Ascending aorta (tissue), 2 donors: ENCODE measurements at regions not wholly inside any gene's neighbourhood (a gene's known extent, or its start where the extent isn't known, plus 50 kb on each side); places are given as distances from the start of the nearest gene placed in this dataset.

Source experiments
- DNase-seq, 2 donors: peaks; one replicate each; pipeline ENCODE4 v3.0.0-alpha.2; 2019; ENCODE audit warnings: low spot score in 2 of 2
- H3K27ac ChIP-seq, 2 donors: fragments of 200-600 bp; sonication (generic); one replicate each; pipeline ENCODE4 v1.5.1; 2016 to 2017; ENCODE audit warnings: mild to moderate bottlenecking in 1 of 2
- H3K27me3 ChIP-seq: fragments of 200-600 bp; sonication (generic); one replicate; pipeline ENCODE4 v1.5.1; 2017
- H3K36me3 ChIP-seq, 2 donors: fragments of 200-600 bp; sonication (generic); one replicate each; pipeline ENCODE4 v1.5.1; 2016
- H3K4me1 ChIP-seq, 2 donors: fragments of 200-600 bp; sonication (generic); one replicate each; pipeline ENCODE4 v1.5.1; 2016 to 2017; ENCODE audit warnings: mild to moderate bottlenecking in 1 of 2
- H3K4me3 ChIP-seq, 2 donors: fragments of 200-600 bp; sonication (generic); one replicate each; pipeline ENCODE4 v1.5.1; 2016 to 2017; ENCODE audit warnings: mild to moderate bottlenecking in 1 of 2
- H3K9me3 ChIP-seq, 2 donors: fragments of 200-600 bp; sonication (generic); one replicate each; pipeline ENCODE4 v1.5.1; 2016
- intact Hi-C: fragments of 100-400 bp; cut with DNase I; formaldehyde crosslinking; loops from one replicate; pipeline ENCODE4 v1.15.1; 2023
- TF ChIP-seq, protein P1 (sequence below), 3 experiments: fragments of 200-600 bp in 2 of 3; fragments of 450-650 bp in 1 of 3; sonication (generic) in 2 of 3; IDR thresholded peaks; one replicate each; pipeline ENCODE4 v1.5.1; 2016 to 2019; ENCODE audit warnings: antibody characterized with exemption in 3 of 3, mild to moderate bottlenecking in 1 of 3, moderate library complexity in 1 of 3

DNA sequence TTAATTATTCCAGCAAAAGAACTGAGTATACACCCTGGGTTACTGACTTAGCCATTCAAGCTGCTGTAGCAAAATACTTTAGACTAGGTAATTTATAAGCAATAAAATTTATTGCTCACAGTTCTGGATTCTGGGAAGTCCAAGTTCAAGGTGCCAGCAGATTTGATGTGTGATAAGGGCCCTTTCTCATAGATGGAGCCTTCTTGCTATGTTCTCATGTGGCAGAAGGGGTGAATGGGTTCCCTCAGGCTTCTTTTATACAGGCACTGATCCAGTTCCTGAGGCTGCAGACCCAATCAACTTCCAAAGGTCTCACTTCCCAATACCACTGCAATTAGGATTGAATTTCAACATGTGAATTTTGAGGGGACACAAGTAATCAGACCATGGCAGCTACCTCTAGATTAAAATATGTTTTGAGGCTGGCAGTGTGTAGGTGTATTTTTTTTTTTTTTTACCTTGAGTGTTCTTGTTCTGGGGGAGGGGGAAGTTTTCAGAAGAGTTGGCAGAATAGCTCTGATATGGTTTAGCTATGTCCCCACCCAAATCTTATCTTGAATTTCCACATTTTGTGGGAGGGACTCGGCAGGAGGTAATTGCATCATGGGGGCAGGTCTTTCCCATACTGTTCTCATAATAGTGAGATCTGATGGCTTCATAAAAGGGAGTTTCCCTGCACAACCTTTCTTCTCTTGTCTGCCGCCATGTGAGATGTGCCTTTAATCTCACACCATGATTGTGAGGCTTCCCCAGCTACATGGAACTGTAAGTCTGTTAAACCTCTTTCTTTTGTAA lies 178.2 kb downstream of the RASSF9 start:
- DNase-seq = no peak
- Histone ChIP-seq H3K27ac (no peak overlapping the region), H3K9me3 (peaks cover 0 to 6% of the 10 kb centered on the region in 2 donors), H3K4me3 (no peak overlapping the region), H3K36me3 (no peaks in the 10 kb centered on the region), H3K27me3 (no peaks in the 10 kb centered on the region), H3K4me1 (no peaks in the 10 kb centered on the region)
- TF ChIP-seq, protein P1, sequence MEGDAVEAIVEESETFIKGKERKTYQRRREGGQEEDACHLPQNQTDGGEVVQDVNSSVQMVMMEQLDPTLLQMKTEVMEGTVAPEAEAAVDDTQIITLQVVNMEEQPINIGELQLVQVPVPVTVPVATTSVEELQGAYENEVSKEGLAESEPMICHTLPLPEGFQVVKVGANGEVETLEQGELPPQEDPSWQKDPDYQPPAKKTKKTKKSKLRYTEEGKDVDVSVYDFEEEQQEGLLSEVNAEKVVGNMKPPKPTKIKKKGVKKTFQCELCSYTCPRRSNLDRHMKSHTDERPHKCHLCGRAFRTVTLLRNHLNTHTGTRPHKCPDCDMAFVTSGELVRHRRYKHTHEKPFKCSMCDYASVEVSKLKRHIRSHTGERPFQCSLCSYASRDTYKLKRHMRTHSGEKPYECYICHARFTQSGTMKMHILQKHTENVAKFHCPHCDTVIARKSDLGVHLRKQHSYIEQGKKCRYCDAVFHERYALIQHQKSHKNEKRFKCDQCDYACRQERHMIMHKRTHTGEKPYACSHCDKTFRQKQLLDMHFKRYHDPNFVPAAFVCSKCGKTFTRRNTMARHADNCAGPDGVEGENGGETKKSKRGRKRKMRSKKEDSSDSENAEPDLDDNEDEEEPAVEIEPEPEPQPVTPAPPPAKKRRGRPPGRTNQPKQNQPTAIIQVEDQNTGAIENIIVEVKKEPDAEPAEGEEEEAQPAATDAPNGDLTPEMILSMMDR (IDR thresholded peaks at IDR 0.05) = no peak
- intact Hi-C loops = no loop called here

DNA sequence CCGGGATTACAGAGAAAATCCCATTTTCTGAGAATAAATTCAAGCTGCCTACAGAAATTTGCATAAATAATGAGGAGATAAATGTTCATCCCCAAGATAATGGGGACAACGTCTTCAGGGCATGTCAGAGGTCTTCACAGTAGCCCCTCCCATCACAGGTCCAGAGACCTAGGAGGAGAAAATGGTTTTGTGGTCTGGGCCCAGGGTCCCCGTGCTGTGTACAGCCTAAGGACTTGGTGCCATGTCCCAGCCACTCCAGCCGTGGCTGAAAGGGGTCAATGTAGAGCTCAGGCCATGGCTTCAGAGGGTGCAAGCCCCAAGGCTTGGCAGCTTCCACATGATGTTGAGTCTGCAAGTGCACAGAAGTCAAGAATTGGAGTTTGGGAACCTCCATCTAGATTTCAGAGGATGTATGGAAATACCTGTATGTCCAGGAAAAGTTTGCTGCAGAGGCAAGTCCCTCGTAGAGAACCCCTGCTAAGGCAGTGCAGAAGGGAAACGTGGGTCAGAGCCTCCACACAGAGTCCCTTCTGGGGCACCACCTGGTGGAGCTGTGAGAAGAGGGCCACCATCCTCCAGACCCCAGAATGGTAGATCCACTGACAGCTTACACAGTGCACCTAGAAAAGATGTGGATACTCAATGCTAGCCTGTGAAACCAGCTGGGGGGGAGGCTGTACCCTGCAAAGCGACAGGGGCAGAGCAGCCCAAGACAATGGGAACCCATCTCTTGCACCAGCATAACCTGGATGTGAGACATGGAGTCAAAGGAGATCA lies 176.3 kb downstream of the RASSF9 start:
- no peak for DNase-seq
- H3K4me3 ChIP-seq = no peak overlapping the region
- TF ChIP-seq, protein P1 (IDR thresholded peaks at IDR 0.05) = no peak
- no peaks in the 10 kb centered on the region for H3K4me1 ChIP-seq
- peaks cover 0 to 6% of the 10 kb centered on the region in 2 donors for H3K9me3 ChIP-seq
- no peak overlapping the region for H3K27ac ChIP-seq
- H3K27me3 ChIP-seq = no peaks in the 10 kb centered on the region
- intact Hi-C loops = no loop called here
- H3K36me3 ChIP-seq = no peaks in the 10 kb centered on the region

DNA sequence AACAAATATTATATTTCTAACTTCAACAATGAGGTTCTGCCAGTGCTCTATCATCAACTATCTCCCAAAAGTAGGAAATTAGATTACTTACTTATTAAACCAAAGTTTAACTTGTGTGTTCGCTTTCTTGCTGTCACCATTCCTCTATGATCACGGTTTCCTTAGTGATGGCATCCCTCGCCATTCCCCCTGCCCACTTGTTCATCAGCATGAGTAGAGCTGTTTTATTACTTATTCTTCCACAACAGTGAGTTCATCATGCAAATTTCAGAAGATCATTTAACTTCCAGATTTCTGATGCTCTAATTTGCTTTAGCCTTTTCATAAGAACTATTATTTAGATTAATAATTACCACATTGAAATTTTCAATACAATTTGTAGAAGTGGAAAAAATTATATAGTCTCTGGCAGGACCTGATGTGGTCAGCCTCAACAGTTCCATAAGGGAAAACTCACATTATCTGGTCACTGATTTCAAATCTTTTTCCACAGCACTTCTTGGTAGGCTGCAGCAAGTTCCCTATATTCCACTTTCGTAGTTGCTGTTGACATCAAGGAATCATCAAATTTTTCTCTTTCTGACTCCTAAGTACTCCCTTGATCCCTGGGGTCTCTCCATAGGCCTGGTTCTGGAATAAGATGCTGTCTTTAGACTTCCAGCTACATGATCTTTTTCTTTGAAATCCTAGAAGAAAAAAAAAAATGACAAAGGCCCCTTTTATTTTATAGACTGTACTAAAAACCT lies 174.6 kb downstream of the RASSF9 start:
- H3K9me3 ChIP-seq = peaks cover 0 to 6% of the 10 kb centered on the region in 2 donors
- TF ChIP-seq, protein P1 (IDR thresholded peaks at IDR 0.05) = no peak
- H3K27ac ChIP-seq = no peak overlapping the region
- no peak for DNase-seq
- H3K4me1 ChIP-seq = no peaks in the 10 kb centered on the region
- intact Hi-C loops = no loop called here
- no peaks in the 10 kb centered on the region for H3K27me3 ChIP-seq
- H3K36me3 ChIP-seq = no peaks in the 10 kb centered on the region
- no peak overlapping the region for H3K4me3 ChIP-seq

DNA sequence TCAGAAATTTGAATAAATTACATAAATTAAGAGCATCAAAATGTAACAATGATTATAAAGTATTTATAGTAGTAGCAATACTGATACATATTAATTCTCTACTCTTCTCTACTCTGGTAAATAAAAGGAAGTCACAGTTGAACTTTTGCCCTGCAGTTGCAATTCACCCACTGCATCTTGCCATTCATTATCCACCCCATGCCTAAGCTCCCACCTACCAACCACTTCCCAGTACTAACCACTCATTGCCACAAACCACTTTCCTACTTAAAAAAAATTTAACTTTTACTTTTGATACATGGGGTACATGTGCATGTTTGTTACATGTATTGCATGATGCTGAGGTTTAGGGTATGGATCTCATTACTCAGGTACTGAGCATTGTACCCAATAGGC lies 174.0 kb downstream of the RASSF9 start:
- DNase-seq = no peak
- TF ChIP-seq, protein P1 (IDR thresholded peaks at IDR 0.05) = no peak
- Histone ChIP-seq H3K4me3 (no peak overlapping the region), H3K9me3 (peaks cover 0 to 6% of the 10 kb centered on the region in 2 donors), H3K27me3 (no peaks in the 10 kb centered on the region), H3K4me1 (no peaks in the 10 kb centered on the region), H3K27ac (no peak overlapping the region), H3K36me3 (no peaks in the 10 kb centered on the region)
- intact Hi-C loops = no loop called here

DNA sequence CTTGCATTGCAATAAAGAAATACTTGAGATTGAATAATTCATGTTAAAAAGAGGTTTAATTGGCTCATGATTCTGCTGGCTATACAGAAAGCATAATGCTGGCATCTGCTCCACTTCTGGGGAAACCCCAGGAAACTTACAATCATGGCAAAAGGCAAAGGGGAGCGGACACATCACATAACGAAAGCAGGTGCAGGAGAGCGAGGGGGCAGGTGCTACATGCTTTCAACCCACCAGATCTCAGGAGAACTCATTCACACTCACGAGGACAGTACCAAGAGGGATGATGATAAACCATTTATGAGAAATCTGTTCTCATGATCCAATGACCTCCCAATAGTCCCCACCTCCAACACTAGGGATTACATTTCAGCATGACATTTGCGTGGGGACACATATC lies 172.6 kb downstream of the RASSF9 start:
- intact Hi-C loops = no loop called here
- Histone ChIP-seq H3K9me3 (peaks cover 0 to 4% of the 10 kb centered on the region in 2 donors), H3K27ac (no peak overlapping the region), H3K36me3 (no peaks in the 10 kb centered on the region), H3K4me3 (no peak overlapping the region), H3K27me3 (no peaks in the 10 kb centered on the region), H3K4me1 (no peaks in the 10 kb centered on the region)
- TF ChIP-seq, protein P1 (IDR thresholded peaks at IDR 0.05) = no peak
- DNase-seq = no peak
